ENCODE measurements at regions not wholly inside any gene's neighbourhood (a gene's known extent, or its start where the extent isn't known, plus 50 kb on each side); places are given as distances from the start of the nearest gene placed in this dataset.
"Not testable (repeated sequence)": the region's sequence is repeated elsewhere in the genome, so short reads cannot be mapped to it uniquely, and the experiment has no call there.

GRCh38 chr9:72433616-72434267 lies 68.7 kb upstream of the ZFAND5 start:
- TF ChIP-seq, protein P1, sequence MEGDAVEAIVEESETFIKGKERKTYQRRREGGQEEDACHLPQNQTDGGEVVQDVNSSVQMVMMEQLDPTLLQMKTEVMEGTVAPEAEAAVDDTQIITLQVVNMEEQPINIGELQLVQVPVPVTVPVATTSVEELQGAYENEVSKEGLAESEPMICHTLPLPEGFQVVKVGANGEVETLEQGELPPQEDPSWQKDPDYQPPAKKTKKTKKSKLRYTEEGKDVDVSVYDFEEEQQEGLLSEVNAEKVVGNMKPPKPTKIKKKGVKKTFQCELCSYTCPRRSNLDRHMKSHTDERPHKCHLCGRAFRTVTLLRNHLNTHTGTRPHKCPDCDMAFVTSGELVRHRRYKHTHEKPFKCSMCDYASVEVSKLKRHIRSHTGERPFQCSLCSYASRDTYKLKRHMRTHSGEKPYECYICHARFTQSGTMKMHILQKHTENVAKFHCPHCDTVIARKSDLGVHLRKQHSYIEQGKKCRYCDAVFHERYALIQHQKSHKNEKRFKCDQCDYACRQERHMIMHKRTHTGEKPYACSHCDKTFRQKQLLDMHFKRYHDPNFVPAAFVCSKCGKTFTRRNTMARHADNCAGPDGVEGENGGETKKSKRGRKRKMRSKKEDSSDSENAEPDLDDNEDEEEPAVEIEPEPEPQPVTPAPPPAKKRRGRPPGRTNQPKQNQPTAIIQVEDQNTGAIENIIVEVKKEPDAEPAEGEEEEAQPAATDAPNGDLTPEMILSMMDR (IDR thresholded peaks at IDR 0.05): not testable (repeated sequence)
- not testable (repeated sequence) for TF ChIP-seq POLR2A (IDR thresholded peaks at IDR 0.05)
